IMR-90 (cell line): ENCODE measurements at regions not wholly inside any gene's neighbourhood (a gene's known extent, or its start where the extent isn't known, plus 50 kb on each side); places are given as distances from the start of the nearest gene placed in this dataset.

Experiments used
- ATAC-seq: fragments of 200-7000 bp; cut with Tn5 transposase; 2 replicates; pipeline ENCODE4 v1.9.1; 2020; ENCODE audit warnings: low read depth, mild to moderate bottlenecking, moderate library complexity
- BruUV-seq: library from RNA; stranded (reverse); fragments of 400-500 nt; replicated peaks from 2 replicates; lab custom pipeline; 2021; lab: Mats Ljungman, UMichigan
- CTCF ChIA-PET: fragments of 300-600 bp; formaldehyde crosslinking; extraction: SDS; loops from one replicate; lab custom pipeline; 2021; ENCODE audit warnings: antibody characterized with exemption; lab: Yijun Ruan, JAX
- POLR2A ChIA-PET: fragments of 300-600 bp; sonication (Branson Sonifier 250); formaldehyde crosslinking; loops from one replicate; lab custom pipeline; 2022; ENCODE audit warnings: antibody characterized with exemption; ENCODE audit not compliant: unreplicated experiment; lab: Charles Lee
- DNase-seq: peaks from one replicate; pipeline ENCODE4 v3.0.0; 2013
- H2AFZ ChIP-seq: replicated peaks from 2 replicates; pipeline ENCODE3; 2013; ENCODE audit warnings: low read length, mild to moderate bottlenecking; ENCODE audit not compliant: poor library complexity
- H2AK5ac ChIP-seq: 2 replicates; pipeline ENCODE4 v1.6.1; 2013; ENCODE audit warnings: low read depth, low read length, inconsistent platforms
- H2AK9ac ChIP-seq: replicated peaks from 2 replicates; pipeline ENCODE3; 2013; ENCODE audit warnings: mild to moderate bottlenecking, low read depth, low read length, moderate library complexity; ENCODE audit not compliant: poor library complexity
- H2BK120ac ChIP-seq: 2 replicates; pipeline ENCODE4 v1.6.1; 2013; ENCODE audit warnings: low read depth, low read length, inconsistent platforms
- H2BK15ac ChIP-seq: 3 replicates; pipeline ENCODE4 v1.6.1; 2013; ENCODE audit warnings: low read depth, low read length, inconsistent platforms
- H2BK20ac ChIP-seq: 2 replicates; pipeline ENCODE4 v1.6.1; 2013; ENCODE audit warnings: low read depth, mild to moderate bottlenecking, inconsistent platforms, low read length, moderate library complexity
- H2BK5ac ChIP-seq: 2 replicates; pipeline ENCODE4 v1.6.1; 2013; ENCODE audit warnings: mild to moderate bottlenecking, low read depth, low read length, inconsistent platforms; ENCODE audit not compliant: poor library complexity, severe bottlenecking
- H3K14ac ChIP-seq: replicated peaks from 2 replicates; pipeline ENCODE4 v1.6.1; 2013; ENCODE audit warnings: low read depth, low read length, inconsistent platforms
- H3K18ac ChIP-seq: 2 replicates; pipeline ENCODE4 v1.6.1; 2013; ENCODE audit warnings: low read depth, low read length, control low read depth
- H3K23ac ChIP-seq: 2 replicates; pipeline ENCODE4 v1.6.1; 2013; ENCODE audit warnings: low read depth, low read length, inconsistent platforms
- H3K27ac ChIP-seq: 2 replicates; pipeline ENCODE4 v1.5.1; 2013; ENCODE audit warnings: mild to moderate bottlenecking, control low read depth, low read length; ENCODE audit not compliant: insufficient read depth
- H3K27me3 ChIP-seq: 2 replicates; pipeline ENCODE4 v1.6.1; 2013; ENCODE audit warnings: low read length; ENCODE audit not compliant: control insufficient read depth, insufficient read depth
- H3K36me3 ChIP-seq: 2 replicates; pipeline ENCODE4 v1.6.1; 2013; ENCODE audit warnings: low read length, mixed read lengths; ENCODE audit not compliant: control insufficient read depth, insufficient read depth
- H3K4ac ChIP-seq: 2 replicates; pipeline ENCODE4 v1.6.1; 2013; ENCODE audit warnings: low read depth, low read length, inconsistent platforms
- H3K4me1 ChIP-seq: 2 replicates; pipeline ENCODE4 v1.6.1; 2013; ENCODE audit warnings: low read length, mixed read lengths; ENCODE audit not compliant: control insufficient read depth, insufficient read depth
- H3K4me2 ChIP-seq: 2 replicates; pipeline ENCODE4 v1.6.1; 2013; ENCODE audit warnings: low read depth, mild to moderate bottlenecking, control low read depth, low read length, moderate library complexity
- H3K4me3 ChIP-seq: 2 replicates; pipeline ENCODE4 v1.5.1; 2013; ENCODE audit warnings: low read depth, mild to moderate bottlenecking, control low read depth, low read length, moderate library complexity; ENCODE audit not compliant: insufficient read depth
- H3K56ac ChIP-seq: 2 replicates; pipeline ENCODE4 v1.6.1; 2013; ENCODE audit warnings: low read length, inconsistent platforms; ENCODE audit not compliant: insufficient read depth; ENCODE audit errors: extremely low read depth
- H3K79me1 ChIP-seq, 2 experiments: 2 replicates each; pipeline ENCODE4 v1.6.1; 2013; ENCODE audit warnings: low read length in 2 of 2, inconsistent platforms in 1 of 2, low read depth in 1 of 2
- H3K9ac ChIP-seq: 2 replicates; pipeline ENCODE4 v1.6.1; 2013; ENCODE audit warnings: low read depth, low read length, control low read depth
- H3K9me1 ChIP-seq: 2 replicates; pipeline ENCODE4 v1.6.1; 2013; ENCODE audit warnings: low read length, inconsistent platforms; ENCODE audit not compliant: insufficient read depth
- H3K9me3 ChIP-seq: 2 replicates; pipeline ENCODE4 v1.6.1; 2013; ENCODE audit warnings: low read length; ENCODE audit not compliant: control insufficient read depth, insufficient read depth
- H4K20me1 ChIP-seq: 2 replicates; pipeline ENCODE4 v1.6.1; 2013; ENCODE audit warnings: low read length, inconsistent platforms; ENCODE audit not compliant: insufficient read depth
- H4K5ac ChIP-seq: 2 replicates; pipeline ENCODE4 v1.6.1; 2013; ENCODE audit warnings: mild to moderate bottlenecking, low read depth, low read length, control low read depth
- H4K8ac ChIP-seq, 2 experiments: 2 replicates each; pipeline ENCODE4 v1.6.1; 2013; ENCODE audit warnings: low read depth in 2 of 2, low read length in 2 of 2, control low read depth in 1 of 2, inconsistent platforms in 1 of 2
- H4K91ac ChIP-seq: 2 replicates; pipeline ENCODE4 v1.6.1; 2013; ENCODE audit warnings: low read depth, low read length, inconsistent platforms; ENCODE audit not compliant: insufficient read depth
- BHLHE40 ChIP-seq: fragments of 150-350 bp; IDR thresholded peaks from 2 replicates; pipeline ENCODE4 v1.6.1; 2016; ENCODE audit warnings: mild to moderate bottlenecking, low read depth, low read length
- CHD1 ChIP-seq: IDR thresholded peaks from 2 replicates; pipeline ENCODE4 v1.6.1; 2012; ENCODE audit warnings: low read depth, low read length, improper control_type of control experiment
- CTCF ChIP-seq: conservative IDR thresholded peaks from 2 replicates; pipeline ENCODE4 v1.5.1; 2012; ENCODE audit warnings: mild to moderate bottlenecking, low read depth, low read length, improper control_type of control experiment
- MAFK ChIP-seq: IDR thresholded peaks from 2 replicates; pipeline ENCODE4 v1.6.1; 2012; ENCODE audit warnings: low read depth, low read length, improper control_type of control experiment
- MAZ ChIP-seq: IDR thresholded peaks from 2 replicates; pipeline ENCODE4 v1.6.1; 2012; ENCODE audit warnings: low read depth, mild to moderate bottlenecking, low read length, improper control_type of control experiment, moderate library complexity, borderline replicate concordance
- NFE2L2 ChIP-seq: fragments of 150-350 bp; IDR thresholded peaks from 2 replicates; pipeline ENCODE4 v1.6.1; 2016; ENCODE audit warnings: low read depth, mild to moderate bottlenecking, low read length
- RAD21 ChIP-seq: IDR thresholded peaks from 2 replicates; pipeline ENCODE4 v1.6.1; 2012; ENCODE audit warnings: low read length, improper control_type of control experiment
- RFX5 ChIP-seq: IDR thresholded peaks from 2 replicates; pipeline ENCODE4 v1.8.0; 2012; ENCODE audit warnings: low read depth, mild to moderate bottlenecking, low read length, moderate library complexity
- WGBS, 2 experiments: methylation state at CpG; one replicate each; pipeline versions ENCODE4 v1.1.5 to v1.1.7; 2013; ENCODE audit warnings: missing lambda C conversion rate in 2 of 2; ENCODE audit not compliant: insufficient read length in 1 of 2; ENCODE audit errors: extremely low coverage in 2 of 2; 5-methylcytosine and 5-hydroxymethylcytosine counted together
- dilution Hi-C: fragments of 300-500 bp; cut with HindIII; formaldehyde crosslinking; loops from one replicate; pipeline ENCODE4 v1.14.3; 2018; ENCODE audit warnings: low sequenced_read_pairs; ENCODE audit not compliant: unreplicated experiment
- in situ Hi-C: fragments of 300-500 bp; cut with MboI; formaldehyde crosslinking; loops from 3 replicates; pipeline ENCODE4 v1.14.3; 2019; ENCODE audit warnings: low sequenced_read_pairs, inconsistent platforms, mixed read lengths
- intact Hi-C: fragments of 100-400 bp; cut with micrococcal nuclease; formaldehyde crosslinking; loops from 2 replicates; pipeline ENCODE4 v1.10.0; 2022

GRCh38 chr1:208413006-208413405, 168.8 kb upstream of the PLXNA2 start:
- in situ Hi-C loops (no loop called here), dilution Hi-C loops (no loop called here), intact Hi-C loops (no loop called here)
- Histone ChIP-seq H3K23ac (no peak overlapping the region), H3K36me3 (no peaks in the 10 kb centered on the region), H3K14ac (no peak overlapping the region), H2BK120ac (no peak overlapping the region), H4K5ac (no peak overlapping the region), H2AK9ac (no peak overlapping the region), H2AK5ac (no peak overlapping the region), H3K79me1 (no peaks in the 10 kb centered on the region), H3K9me3 (no peaks in the 10 kb centered on the region), H3K4me2 (no peak overlapping the region), H3K4me3 (no peak overlapping the region), H3K4ac (no peak overlapping the region), H4K20me1 (no peaks in the 10 kb centered on the region), H2BK15ac (no peak overlapping the region), H2AFZ (no peak overlapping the region), H3K18ac (no peak overlapping the region), H4K8ac (no peak overlapping the region), H3K9me1 (no peaks in the 10 kb centered on the region), H3K9ac (no peak overlapping the region), H3K4me1 (no peaks in the 10 kb centered on the region), H4K91ac (no peak overlapping the region), H2BK20ac (no peak overlapping the region), H3K27ac (no peak overlapping the region), H3K27me3 (no peaks in the 10 kb centered on the region), H3K56ac (no peak overlapping the region), H2BK5ac (no peak overlapping the region)
- TF ChIP-seq CHD1: no peak
- no peak for TF ChIP-seq BHLHE40
- TF ChIP-seq MAZ: no peak
- no peak for TF ChIP-seq RFX5
- no peak for TF ChIP-seq MAFK
- TF ChIP-seq CTCF: no peak
- TF ChIP-seq RAD21: no peak
- no peak for TF ChIP-seq NFE2L2
- ChIA-PET CTCF (no interaction called here), POLR2A (no interaction called here)
- DNase-seq: no peak
- no TSS peak for BruUV-seq
- no peak for ATAC-seq
- no CpG with 5 or more reads among the region's 2 CpGs for WGBS, 2 experiments
